22Rv1 (cell line): ENCODE measurements at regions not wholly inside any gene's neighbourhood (a gene's known extent, or its start where the extent isn't known, plus 50 kb on each side); places are given as distances from the start of the nearest gene placed in this dataset.

Experiments used
- CTCF ChIP-seq: fragments of 450-650 bp; IDR thresholded peaks from 2 replicates; pipeline ENCODE4 v1.5.1; 2017; ENCODE audit warnings: mild to moderate bottlenecking
- ZFX ChIP-seq: fragments of 450-650 bp; IDR thresholded peaks from 2 replicates; pipeline ENCODE4 v1.6.1; 2017; ENCODE audit warnings: antibody characterized with exemption, borderline replicate concordance

DNA sequence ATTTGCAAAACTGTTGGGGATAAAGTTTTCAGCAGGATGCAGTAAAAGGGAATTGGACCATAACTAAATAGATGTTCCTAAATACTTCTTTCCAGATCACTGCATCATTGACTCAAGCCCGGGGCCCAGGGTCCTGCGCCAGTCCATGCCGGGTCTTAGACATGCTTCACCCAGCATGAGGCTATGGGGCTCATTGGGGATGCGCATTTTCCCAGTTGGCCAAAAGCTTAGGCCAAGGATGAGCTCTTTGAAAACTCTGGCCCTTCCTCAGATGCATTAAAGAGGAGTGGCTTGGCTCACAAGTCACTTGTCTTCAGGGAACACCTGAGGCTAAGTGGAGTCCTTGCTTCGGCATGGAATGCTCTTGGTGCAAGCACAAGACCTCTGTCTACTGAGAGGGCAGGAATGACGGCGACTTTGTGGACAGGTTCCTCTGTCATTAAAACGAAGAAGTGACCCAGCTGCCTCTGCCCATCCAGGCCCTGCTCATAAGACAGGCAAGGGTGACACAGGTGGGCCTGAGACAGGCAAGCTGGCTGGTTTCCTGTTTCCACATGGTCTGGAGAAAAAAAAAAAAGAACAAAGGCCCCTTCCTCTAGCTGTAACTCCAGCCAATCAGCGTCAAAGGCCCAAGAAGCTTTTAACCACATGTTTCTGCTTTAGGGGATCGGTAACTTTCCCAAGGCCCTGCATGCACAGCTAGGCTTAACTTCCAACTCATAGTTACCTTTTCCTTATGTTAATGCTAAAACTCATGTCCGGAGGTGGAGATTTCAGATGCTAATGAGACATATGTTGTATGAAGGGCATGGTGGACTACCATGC, 81.4 kb upstream of the CDH4 start:
- TF ChIP-seq CTCF (no peak), ZFX (no peak)
